GM06990 (cell line): ENCODE measurements at regions not wholly inside any gene's neighbourhood (a gene's known extent, or its start where the extent isn't known, plus 50 kb on each side); places are given as distances from the start of the nearest gene placed in this dataset.

Experiments used
- DNase-seq: peaks from one replicate; pipeline ENCODE4 v3.0.0-alpha.2; 2011; ENCODE audit not compliant: insufficient read length; ENCODE audit errors: extremely low read depth
- H3K27me3 ChIP-seq: replicated peaks from 2 replicates; pipeline ENCODE4 v1.6.0; 2011; ENCODE audit warnings: low read length; ENCODE audit not compliant: control insufficient read depth, insufficient read depth
- H3K36me3 ChIP-seq: 2 replicates; pipeline ENCODE4 v1.5.1; 2011; ENCODE audit warnings: low read length; ENCODE audit not compliant: control insufficient read depth, insufficient read depth
- H3K4me3 ChIP-seq: replicated peaks from 2 replicates; pipeline ENCODE4 v1.5.1; 2011; ENCODE audit warnings: low read depth, mild to moderate bottlenecking, control low read depth, low read length
- TF ChIP-seq, protein P1 (sequence below): IDR thresholded peaks from 2 replicates; pipeline ENCODE4 v1.5.1; 2011; ENCODE audit warnings: low read length, control low read depth, mild to moderate bottlenecking, inconsistent platforms; ENCODE audit not compliant: insufficient read depth, poor library complexity, severe bottlenecking

DNA sequence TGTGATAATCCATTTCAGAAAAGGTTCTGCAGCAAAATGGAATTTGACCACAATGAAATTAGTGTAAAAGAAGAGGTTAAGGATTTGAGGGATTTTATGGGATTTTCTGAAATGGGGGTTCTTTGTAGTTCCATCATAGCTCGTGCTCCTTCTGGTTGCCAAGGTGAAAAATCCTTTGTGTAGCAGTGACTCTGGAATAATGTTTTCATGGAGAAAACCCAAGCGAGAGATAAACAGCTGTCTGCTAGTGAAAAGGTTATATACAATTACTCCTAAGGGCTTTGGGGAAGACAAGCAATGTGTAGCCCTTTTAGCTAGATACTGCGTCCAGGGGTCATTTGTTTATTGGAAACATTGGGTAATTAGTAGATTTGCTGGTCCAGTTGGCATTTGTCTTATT lies 453.2 kb upstream of the DEPDC1 start:
- Histone ChIP-seq H3K36me3 (no peaks in the 10 kb centered on the region), H3K4me3 (no peak overlapping the region), H3K27me3 (no peaks in the 10 kb centered on the region)
- TF ChIP-seq, protein P1, sequence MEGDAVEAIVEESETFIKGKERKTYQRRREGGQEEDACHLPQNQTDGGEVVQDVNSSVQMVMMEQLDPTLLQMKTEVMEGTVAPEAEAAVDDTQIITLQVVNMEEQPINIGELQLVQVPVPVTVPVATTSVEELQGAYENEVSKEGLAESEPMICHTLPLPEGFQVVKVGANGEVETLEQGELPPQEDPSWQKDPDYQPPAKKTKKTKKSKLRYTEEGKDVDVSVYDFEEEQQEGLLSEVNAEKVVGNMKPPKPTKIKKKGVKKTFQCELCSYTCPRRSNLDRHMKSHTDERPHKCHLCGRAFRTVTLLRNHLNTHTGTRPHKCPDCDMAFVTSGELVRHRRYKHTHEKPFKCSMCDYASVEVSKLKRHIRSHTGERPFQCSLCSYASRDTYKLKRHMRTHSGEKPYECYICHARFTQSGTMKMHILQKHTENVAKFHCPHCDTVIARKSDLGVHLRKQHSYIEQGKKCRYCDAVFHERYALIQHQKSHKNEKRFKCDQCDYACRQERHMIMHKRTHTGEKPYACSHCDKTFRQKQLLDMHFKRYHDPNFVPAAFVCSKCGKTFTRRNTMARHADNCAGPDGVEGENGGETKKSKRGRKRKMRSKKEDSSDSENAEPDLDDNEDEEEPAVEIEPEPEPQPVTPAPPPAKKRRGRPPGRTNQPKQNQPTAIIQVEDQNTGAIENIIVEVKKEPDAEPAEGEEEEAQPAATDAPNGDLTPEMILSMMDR: no peak
- DNase-seq: no peak

DNA sequence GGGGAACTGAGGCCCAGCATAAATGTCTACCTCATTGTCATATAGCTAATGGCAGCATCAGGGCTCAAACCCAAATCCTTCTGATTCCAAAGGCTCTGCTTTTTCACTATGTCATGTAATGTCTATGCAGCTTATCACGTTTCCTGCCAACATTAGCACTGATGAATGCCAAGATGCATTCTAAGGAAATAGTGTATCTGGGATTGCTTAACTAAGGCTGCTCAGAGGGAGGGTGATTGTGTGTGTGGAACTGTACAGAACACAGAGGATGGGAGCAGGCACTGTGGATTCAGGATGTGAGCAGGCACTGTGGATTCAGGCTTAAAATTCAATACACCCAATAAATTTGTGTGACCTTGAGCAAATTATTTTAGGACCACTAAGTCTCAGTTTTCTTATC lies 456.4 kb upstream of the DEPDC1 start:
- Histone ChIP-seq H3K4me3 (no peak overlapping the region), H3K27me3 (no peaks in the 10 kb centered on the region), H3K36me3 (no peaks in the 10 kb centered on the region)
- DNase-seq: no peak
- TF ChIP-seq, protein P1: no peak

DNA sequence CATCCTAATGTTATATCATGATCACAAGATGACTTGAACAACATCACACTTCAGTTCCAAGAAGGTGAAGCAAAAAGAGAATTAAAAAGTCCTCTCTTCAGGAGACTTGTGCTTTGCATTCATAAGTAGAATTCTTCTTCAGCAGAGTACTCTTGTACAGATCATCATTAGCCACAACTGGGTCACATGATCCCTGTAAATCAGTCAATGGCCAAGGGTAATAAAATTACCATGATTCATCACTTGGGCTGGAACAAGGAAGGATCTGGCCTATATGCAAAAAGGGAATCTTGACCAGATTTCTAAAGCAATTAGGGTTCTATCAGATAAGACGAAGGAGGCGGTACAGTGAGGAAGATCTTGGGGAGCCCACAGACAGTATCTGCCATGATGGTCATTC lies 458.0 kb upstream of the DEPDC1 start:
- no peaks in the 10 kb centered on the region for H3K36me3 ChIP-seq
- no peak for DNase-seq
- TF ChIP-seq, protein P1: no peak
- no peaks in the 10 kb centered on the region for H3K27me3 ChIP-seq
- H3K4me3 ChIP-seq: no peak overlapping the region

- H3K36me3 ChIP-seq: no peaks in the 10 kb centered on the region
- no peaks in the 10 kb centered on the region for H3K27me3 ChIP-seq
- no peak for DNase-seq
- TF ChIP-seq, protein P1: no peak
- no peak overlapping the region for H3K4me3 ChIP-seq
These were observed 458.5 kb upstream of the DEPDC1 start for GRCh38 chr1:68955424-68955823.

DNA sequence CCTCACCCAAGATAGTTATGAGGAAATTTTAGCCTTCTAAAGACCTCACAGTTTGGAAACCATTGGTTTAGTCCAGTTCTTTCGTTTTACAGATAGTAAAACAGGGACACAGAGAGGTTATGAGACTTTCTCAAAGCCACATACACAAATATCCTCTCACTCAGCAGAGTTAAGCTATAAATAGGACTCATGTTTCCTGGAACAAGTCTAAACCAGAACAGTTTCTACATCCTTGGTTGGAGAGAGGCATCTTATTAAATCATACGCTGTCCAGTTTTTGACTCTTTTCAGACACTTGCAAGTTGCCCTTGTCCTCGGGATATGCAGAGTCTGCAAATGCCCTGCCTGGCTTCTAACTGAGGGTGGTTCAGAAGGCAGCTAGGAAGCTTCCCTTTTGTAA lies 462.1 kb upstream of the DEPDC1 start:
- TF ChIP-seq, protein P1: no peak
- H3K27me3 ChIP-seq: no peaks in the 10 kb centered on the region
- H3K36me3 ChIP-seq: no peaks in the 10 kb centered on the region
- H3K4me3 ChIP-seq: no peak overlapping the region
- DNase-seq: no peak

DNA sequence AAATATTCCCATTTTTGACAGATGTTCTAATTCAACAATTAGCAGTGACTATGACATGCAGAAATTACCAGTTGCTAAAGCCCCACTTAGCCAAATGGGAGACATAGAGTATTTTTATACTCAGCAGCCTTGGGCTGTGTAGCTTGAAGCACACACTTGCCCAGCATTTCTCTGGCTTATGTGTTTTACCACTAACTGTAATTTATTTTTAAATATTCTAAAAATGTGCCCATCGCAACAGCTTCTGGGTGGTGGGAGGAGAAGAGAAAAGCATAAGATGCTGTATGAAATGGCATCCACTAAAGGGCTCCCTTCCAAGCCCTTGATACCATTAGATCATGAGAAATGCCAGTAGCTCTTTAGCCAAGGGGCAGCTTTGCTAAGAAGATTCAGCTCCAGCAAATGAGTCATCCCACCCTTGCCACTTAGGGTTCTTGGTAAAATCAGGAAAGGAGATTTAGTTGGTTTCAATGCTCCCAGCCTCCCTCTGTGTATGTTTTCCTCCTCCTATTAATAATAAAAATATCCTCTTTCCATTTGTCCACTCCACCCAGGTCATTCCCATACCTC lies 462.7 kb upstream of the DEPDC1 start:
- TF ChIP-seq, protein P1: no peak
- no peak for DNase-seq
- no peak overlapping the region for H3K4me3 ChIP-seq
- no peaks in the 10 kb centered on the region for H3K36me3 ChIP-seq
- no peaks in the 10 kb centered on the region for H3K27me3 ChIP-seq
